GM18505 (cell line): ENCODE measurements at regions not wholly inside any gene's neighbourhood (a gene's known extent, or its start where the extent isn't known, plus 50 kb on each side); places are given as distances from the start of the nearest gene placed in this dataset.
"Not testable (repeated sequence)": the region's sequence is repeated elsewhere in the genome, so short reads cannot be mapped to it uniquely, and the experiment has no call there.

Experiments used
- ATAC-seq: cut with Tn5 transposase; IDR thresholded peaks from one replicate; pipeline ENCODE4 v1.9.1; 2021; ENCODE audit not compliant: unreplicated experiment
- POLR2A ChIP-seq: IDR thresholded peaks from 4 replicates; pipeline ENCODE4 v1.6.1; 2011; ENCODE audit warnings: borderline replicate concordance; ENCODE audit not compliant: insufficient read depth, insufficient read length; ENCODE audit errors: extremely low read depth

- ATAC-seq: no peak
- no peak for TF ChIP-seq POLR2A
Measured at GRCh38 chr20:6700563-6701329, 66.7 kb upstream of the BMP2 start.

- no peak for ATAC-seq
- TF ChIP-seq POLR2A: no peak
Measured at GRCh38 chr20:6699921-6700562, 67.4 kb upstream of the BMP2 start.

GRCh38 chr20:6698723-6699122 is 68.8 kb upstream of the BMP2 start:
- TF ChIP-seq POLR2A: no peak
- ATAC-seq: no peak

- no peak for ATAC-seq
- TF ChIP-seq POLR2A: no peak
Measured at GRCh38 chr20:6698056-6698455, 69.4 kb upstream of the BMP2 start.

- ATAC-seq: no peak
- TF ChIP-seq POLR2A: no peak
Measured at GRCh38 chr20:6697228-6697972, 70.1 kb upstream of the BMP2 start.

- no peak for TF ChIP-seq POLR2A
- ATAC-seq: no peak
Measured at GRCh38 chr20:6696001-6696400, 71.5 kb upstream of the BMP2 start.

- not testable (repeated sequence) for ATAC-seq
Measured at GRCh38 chr20:6693808-6694198, 73.7 kb upstream of the BMP2 start.

- no peak for ATAC-seq
- no peak for TF ChIP-seq POLR2A
Measured at GRCh38 chr20:6693178-6693807, 74.2 kb upstream of the BMP2 start.

GRCh38 chr20:6692566-6693173 is 74.8 kb upstream of the BMP2 start:
- no peak for ATAC-seq
- no peak for TF ChIP-seq POLR2A

GRCh38 chr20:6691516-6691915 is 76.0 kb upstream of the BMP2 start:
- TF ChIP-seq POLR2A: no peak
- ATAC-seq: no peak

- ATAC-seq: no peak
Measured at GRCh38 chr20:6689339-6689973, 78.0 kb upstream of the BMP2 start.

GRCh38 chr20:6686171-6686570 is 81.3 kb upstream of the BMP2 start:
- no peak for TF ChIP-seq POLR2A
- ATAC-seq: no peak

More at GRCh38 chr20:6689339-6689973, 78.0 kb upstream of the BMP2 start:
- TF ChIP-seq POLR2A: no peak

GRCh38 chr20:6685626-6686025 is 81.9 kb upstream of the BMP2 start:
- no peak for TF ChIP-seq POLR2A
- ATAC-seq: no peak
